Suprapubic skin (tissue), 3 donors: ENCODE measurements at regions not wholly inside any gene's neighbourhood (a gene's known extent, or its start where the extent isn't known, plus 50 kb on each side); places are given as distances from the start of the nearest gene placed in this dataset.

Experiments
- POLR2A ChIP-seq, 2 donors: fragments of 450-650 bp; IDR thresholded peaks; one replicate each; pipeline ENCODE4 v1.6.1; 2017; ENCODE audit warnings: antibody characterized with exemption in 2 of 2, mild to moderate bottlenecking in 2 of 2, moderate library complexity in 2 of 2
- TF ChIP-seq, protein P1 (sequence below), 2 donors: fragments of 200-600 bp in 1 of 2; fragments of 450-650 bp in 1 of 2; sonication (generic) in 1 of 2; IDR thresholded peaks; one replicate each; pipeline ENCODE4 v1.5.1; 2016 to 2019; ENCODE audit warnings: antibody characterized with exemption in 2 of 2, mild to moderate bottlenecking in 1 of 2, moderate library complexity in 1 of 2

GRCh38 chr20:22954661-22955060 lies 80.5 kb upstream of the SSTR4 start:
- TF ChIP-seq, protein P1, sequence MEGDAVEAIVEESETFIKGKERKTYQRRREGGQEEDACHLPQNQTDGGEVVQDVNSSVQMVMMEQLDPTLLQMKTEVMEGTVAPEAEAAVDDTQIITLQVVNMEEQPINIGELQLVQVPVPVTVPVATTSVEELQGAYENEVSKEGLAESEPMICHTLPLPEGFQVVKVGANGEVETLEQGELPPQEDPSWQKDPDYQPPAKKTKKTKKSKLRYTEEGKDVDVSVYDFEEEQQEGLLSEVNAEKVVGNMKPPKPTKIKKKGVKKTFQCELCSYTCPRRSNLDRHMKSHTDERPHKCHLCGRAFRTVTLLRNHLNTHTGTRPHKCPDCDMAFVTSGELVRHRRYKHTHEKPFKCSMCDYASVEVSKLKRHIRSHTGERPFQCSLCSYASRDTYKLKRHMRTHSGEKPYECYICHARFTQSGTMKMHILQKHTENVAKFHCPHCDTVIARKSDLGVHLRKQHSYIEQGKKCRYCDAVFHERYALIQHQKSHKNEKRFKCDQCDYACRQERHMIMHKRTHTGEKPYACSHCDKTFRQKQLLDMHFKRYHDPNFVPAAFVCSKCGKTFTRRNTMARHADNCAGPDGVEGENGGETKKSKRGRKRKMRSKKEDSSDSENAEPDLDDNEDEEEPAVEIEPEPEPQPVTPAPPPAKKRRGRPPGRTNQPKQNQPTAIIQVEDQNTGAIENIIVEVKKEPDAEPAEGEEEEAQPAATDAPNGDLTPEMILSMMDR (IDR thresholded peaks at IDR 0.05) = no peak
- TF ChIP-seq POLR2A (IDR thresholded peaks at IDR 0.05) = no peak
